ENCODE measurements at regions not wholly inside any gene's neighbourhood (a gene's known extent, or its start where the extent isn't known, plus 50 kb on each side); places are given as distances from the start of the nearest gene placed in this dataset.
"Not testable (repeated sequence)": the region's sequence is repeated elsewhere in the genome, so short reads cannot be mapped to it uniquely, and the experiment has no call there.

- DNase-seq (ENCODE audit: low spot score) = no peak
Measured at GRCh38 chr13:60922576-60923231, 492.9 kb downstream of the PCDH20 start.

- DNase-seq (ENCODE audit: low spot score) = no peak
Measured at GRCh38 chr13:60893801-60894200, 496.8 kb downstream of the TDRD3 start.

GRCh38 chr13:60887711-60888110 is 490.7 kb downstream of the TDRD3 start:
- DNase-seq (ENCODE audit: low spot score) = no peak

GRCh38 chr13:60881507-60881906 is 484.5 kb downstream of the TDRD3 start:
- no peak for DNase-seq (ENCODE audit: low spot score)

- DNase-seq (ENCODE audit: low spot score) = no peak
Measured at GRCh38 chr13:60873116-60873515, 476.1 kb downstream of the TDRD3 start.

- DNase-seq (ENCODE audit: low spot score) = no peak
Measured at GRCh38 chr13:60869941-60870613, 473.1 kb downstream of the TDRD3 start.

- no peak for DNase-seq (ENCODE audit: low spot score)
Measured at GRCh38 chr13:60869225-60869624, 472.2 kb downstream of the TDRD3 start.

GRCh38 chr13:60862036-60862435 is 465.0 kb downstream of the TDRD3 start:
- DNase-seq (ENCODE audit: low spot score) = no peak

- DNase-seq (ENCODE audit: low spot score) = no peak
Measured at GRCh38 chr13:60857698-60858097, 460.7 kb downstream of the TDRD3 start.

GRCh38 chr13:60852886-60853285 is 455.9 kb downstream of the TDRD3 start:
- no peak for DNase-seq (ENCODE audit: low spot score)

GRCh38 chr13:60851378-60851777 is 454.4 kb downstream of the TDRD3 start:
- DNase-seq (ENCODE audit: low spot score) = no peak

GRCh38 chr13:60850526-60850925 is 453.5 kb downstream of the TDRD3 start:
- DNase-seq (ENCODE audit: low spot score) = no peak

GRCh38 chr13:60838581-60838980 is 441.6 kb downstream of the TDRD3 start:
- no peak for DNase-seq (ENCODE audit: low spot score)

GRCh38 chr13:60837806-60838205 is 440.8 kb downstream of the TDRD3 start:
- DNase-seq (ENCODE audit: low spot score) = no peak

GRCh38 chr13:60836821-60837220 is 439.8 kb downstream of the TDRD3 start:
- no peak for DNase-seq (ENCODE audit: low spot score)

GRCh38 chr13:60811581-60811980 is 414.6 kb downstream of the TDRD3 start:
- no peak for DNase-seq (ENCODE audit: low spot score)

- DNase-seq (ENCODE audit: low spot score) = not testable (repeated sequence)
Measured at GRCh38 chr13:60805640-60806039, 408.6 kb downstream of the TDRD3 start.

- no peak for DNase-seq (ENCODE audit: low spot score)
Measured at GRCh38 chr13:60798503-60798902, 401.5 kb downstream of the TDRD3 start.

GRCh38 chr13:60797112-60797511 is 400.1 kb downstream of the TDRD3 start:
- no peak for DNase-seq (ENCODE audit: low spot score)

- no peak for DNase-seq (ENCODE audit: low spot score)
Measured at GRCh38 chr13:60794751-60795150, 397.7 kb downstream of the TDRD3 start.

- no peak for DNase-seq (ENCODE audit: low spot score)
Measured at GRCh38 chr13:60790620-60791019, 393.6 kb downstream of the TDRD3 start.

- no peak for DNase-seq (ENCODE audit: low spot score)
Measured at GRCh38 chr13:60788156-60788829, 391.3 kb downstream of the TDRD3 start.

GRCh38 chr13:60787083-60787482 is 390.1 kb downstream of the TDRD3 start:
- DNase-seq (ENCODE audit: low spot score) = no peak

Data from HuH-7.5 (cell line).